ENCODE measurements at regions not wholly inside any gene's neighbourhood (a gene's known extent, or its start where the extent isn't known, plus 50 kb on each side); places are given as distances from the start of the nearest gene placed in this dataset.
A peak's percentile ranks its signal among the peaks of the same experiment; 100 is the strongest.

DNA sequence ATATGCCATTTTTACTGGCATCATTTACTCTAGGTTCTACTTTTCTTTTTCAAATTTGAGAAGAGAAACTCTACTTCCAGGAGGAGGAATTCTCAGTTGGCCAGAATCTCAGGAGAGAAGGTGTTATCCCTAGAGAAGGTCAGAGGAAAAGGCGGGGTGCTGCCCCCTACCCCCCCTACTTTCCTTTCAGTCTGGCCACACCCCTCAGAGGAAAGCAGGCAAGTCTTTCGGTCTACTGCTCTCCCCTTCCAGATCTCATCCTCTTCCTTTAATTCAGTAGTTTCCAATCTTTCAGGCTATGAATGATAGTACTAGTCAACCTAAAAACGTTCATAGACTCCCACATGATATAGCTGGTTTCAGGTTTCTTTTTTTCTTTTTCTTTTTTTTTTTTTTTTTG lies 366.5 kb upstream of the TBL1XR1 start:
- DNase-seq = no peak

DNA sequence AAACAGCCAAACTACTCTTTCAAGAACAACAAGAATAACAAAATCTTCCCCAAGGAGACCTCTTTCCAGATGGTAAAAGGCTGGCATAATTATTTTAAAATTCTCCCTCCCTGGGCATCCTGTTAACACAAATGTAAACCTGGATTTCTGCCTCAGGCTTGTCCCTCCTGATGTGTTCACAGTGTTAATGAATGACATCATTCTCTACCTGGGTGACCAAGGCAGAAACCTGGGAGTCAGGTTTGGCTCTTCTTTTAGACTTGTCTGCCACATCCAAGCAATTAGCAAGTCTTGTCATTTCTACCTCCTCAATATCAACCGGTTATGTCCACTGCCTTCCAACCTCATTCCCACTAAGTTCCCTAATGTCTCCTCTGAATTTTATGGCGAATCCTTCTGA lies 368.7 kb upstream of the TBL1XR1 start:
- no peak for DNase-seq

DNA sequence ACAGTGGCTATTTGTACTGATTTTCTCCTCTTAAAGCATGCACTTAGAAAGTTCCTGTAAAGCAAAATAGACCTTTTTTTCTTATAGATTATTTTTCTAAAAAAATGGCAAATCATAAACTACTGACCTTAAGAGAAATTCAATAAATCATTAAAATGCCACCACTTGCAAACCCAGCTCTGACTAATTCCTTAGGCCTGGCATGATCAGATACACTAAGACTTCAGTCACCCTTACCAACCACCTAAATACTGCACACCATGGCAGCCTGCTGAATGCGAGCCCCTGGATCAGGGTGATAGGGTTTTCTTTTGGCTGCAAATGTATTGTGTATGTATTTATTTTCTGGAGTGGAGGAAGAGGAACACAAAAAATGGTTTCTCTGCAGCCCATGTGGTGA lies 370.6 kb upstream of the TBL1XR1 start:
- no peak for DNase-seq

DNA sequence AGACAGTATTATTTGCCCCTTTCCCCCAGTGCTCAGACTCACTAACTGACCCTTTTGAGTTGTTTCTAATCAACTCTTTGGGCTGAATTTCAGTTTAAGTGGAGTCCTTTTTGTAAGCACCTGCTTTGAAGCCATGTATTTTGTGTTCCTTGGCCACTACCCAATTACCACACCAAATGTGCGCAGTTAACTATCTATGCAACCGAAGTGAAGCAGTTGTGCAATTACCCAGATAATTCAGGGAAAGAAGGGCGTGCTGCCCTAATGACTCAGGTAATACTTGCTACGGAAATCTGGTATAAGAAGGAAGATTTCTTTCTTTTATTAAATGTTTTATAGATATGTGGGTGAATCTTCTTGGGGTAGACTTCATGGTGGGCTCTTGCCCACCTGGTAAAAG lies 371.9 kb upstream of the TBL1XR1 start:
- DNase-seq = no peak

DNA sequence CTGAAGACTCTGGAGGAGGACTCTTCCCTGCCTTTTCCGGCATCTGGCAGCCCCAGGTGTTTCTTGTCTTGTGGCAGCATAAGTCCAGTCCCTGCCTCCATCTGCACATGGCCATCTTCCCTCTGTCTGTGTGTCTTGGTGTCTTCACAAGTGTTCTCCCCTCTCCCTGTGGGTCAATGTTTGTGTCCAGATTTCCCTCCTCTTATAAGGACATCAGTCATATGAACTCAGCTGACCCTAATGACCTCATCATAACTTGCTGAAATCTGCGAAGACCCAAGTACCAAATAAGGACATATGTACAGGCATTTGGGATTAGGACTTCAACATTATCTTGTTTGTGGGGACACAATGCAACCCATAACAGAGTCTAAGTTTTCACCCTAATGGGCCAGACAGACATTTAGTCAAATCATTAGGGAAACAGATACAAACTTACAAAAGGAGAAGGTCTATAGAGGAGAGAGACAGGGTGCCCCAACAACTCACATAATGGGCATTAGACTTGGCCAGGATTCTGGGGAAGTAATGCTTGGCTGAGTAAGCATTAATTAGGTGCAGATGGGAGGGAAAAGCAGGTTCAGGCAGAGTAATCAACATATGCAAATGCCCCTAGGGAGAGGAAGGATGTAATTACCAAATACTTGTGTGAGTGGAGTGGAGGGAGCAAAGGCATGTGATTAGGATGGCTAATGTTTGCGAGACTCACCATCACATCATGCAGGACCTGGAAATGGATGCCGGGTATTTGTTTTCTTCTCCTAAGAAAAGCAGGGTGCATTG lies 372.8 kb upstream of the TBL1XR1 start:
- peak in 1 of 3 donors; percentile 33 for DNase-seq

DNA sequence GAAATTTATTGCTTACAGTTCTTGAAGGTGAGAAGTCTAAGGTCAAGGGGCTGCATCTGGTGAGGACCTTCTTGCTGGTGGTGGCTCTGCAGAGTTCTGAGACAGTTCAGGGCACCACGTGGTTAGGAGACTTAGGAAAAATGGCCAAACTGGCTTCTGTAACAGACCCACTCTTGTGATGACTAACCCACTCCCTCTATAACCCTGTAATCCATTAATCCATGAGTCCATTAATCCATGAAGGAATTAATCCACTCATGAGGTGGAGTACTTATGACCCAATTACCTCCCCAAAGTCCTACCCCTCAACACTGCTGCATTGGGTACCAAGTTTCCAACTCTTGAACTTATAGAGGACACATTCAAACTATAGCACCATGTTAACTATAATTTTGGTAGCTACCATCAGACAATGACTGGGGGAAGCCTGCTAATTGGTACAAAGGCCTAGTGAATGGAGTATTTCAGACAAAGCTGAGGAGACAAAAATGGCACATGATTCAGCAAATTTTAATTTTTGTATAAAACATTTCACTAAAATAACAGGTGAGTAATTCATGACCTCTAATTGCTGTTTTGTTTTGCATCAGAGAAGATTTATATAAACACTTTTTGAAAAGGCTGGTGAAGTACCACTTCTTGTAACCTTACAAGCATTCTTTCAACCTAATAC lies 374.1 kb upstream of the TBL1XR1 start:
- no peak for DNase-seq

DNA sequence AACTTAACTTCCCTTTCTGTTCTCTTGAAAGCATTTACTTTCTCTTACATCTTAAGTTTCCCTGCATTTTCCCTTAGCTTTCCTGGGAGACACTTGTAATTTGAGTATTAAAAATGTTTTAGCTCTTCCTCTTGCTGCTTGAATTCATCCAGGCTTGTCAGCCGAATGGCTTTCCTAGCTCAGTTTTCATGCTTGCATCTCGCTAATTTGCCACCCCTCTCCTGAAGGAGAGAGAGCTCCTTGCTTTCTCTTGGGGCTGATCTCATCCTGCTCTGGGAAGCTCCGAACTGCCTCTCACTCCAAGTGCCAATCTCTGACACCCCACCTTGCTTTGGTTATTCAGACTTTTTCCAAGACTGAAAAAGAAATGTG lies 374.6 kb upstream of the TBL1XR1 start:
- no peak for DNase-seq

DNA sequence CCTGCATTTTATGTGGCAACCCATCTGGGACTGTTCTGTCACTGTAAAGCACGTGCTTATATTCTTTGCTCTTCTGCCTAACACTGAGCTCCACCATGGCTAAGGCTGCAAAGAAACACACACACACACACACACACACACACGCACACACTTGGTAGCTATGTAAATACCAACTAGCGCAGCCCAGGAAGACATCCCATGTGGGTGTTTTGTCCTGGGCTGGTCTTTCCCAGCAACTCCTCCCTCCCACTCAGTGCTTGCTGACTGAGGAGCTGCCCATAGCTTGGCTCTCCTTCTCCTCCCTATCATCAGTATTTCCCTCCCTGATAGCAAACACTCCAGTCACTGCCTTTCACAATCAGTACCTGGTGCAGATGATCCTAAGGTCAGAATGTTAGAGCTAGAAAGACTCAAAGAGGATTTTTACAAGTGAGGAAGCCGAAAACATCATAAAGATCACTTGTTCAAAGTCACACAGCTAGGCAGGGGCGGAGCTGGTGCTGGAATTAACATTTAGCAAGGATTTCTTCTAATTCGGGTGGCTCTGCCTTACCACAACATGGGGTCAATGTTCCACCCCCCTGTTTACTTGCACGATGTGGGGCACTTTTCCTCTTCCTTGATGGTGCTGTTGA lies 377.1 kb upstream of the TBL1XR1 start:
- DNase-seq = no peak

DNA sequence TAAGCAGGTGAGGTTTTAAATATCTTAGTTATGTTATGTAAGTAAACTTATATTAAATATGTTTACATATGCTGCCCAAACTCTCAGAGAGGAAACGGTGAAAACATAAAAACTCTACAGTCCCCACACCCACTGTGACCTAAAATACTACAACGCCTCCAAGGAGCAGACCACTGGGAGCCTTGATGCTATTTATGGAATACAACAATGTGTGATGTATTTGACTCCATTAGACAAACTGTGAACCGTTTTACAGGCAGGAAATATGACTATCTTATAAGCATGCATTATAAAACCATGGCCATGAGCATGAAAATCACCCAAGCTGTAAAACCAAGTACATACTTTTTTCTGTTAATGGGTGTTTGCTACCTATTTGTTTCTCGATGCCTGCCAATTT lies 379.5 kb upstream of the TBL1XR1 start:
- DNase-seq = no peak

DNA sequence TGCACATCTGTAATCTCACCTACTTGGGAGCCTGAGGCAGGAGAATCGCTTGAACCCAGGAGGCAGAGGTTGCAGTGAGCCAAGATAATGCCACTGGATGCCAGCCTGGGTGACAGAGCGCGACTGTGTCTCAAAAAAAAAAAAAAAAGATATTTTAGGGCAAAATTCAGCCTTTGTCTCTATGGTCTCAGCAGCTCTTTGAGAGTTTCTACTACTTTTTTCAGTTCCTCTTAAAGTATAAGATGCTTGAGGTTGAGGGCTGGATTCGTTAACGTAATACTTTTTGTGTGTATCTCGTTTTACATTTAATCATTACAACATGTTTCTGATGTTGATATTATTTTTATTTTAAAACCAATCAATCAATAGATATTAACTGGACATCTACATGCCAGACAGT lies 381.2 kb upstream of the TBL1XR1 start:
- DNase-seq = no peak

DNA sequence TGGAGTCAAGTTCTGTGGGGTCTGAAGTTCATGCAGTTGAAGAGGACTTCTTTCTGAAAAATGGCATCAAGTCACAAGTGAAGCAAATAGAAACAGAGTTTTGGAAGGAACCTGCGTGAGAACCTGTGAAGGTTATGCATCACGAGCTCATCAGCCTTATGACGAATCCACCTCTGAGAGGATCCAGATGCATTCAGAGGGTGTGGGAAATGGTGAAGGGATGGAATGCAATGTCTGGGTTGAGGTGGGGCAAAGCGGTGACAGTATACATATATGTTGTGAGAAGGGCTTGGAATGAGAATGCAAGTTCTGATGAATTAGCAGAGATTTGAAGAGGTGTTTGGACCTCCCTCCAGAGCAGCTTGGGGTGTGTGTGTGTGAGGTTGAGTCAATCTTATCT lies 382.1 kb upstream of the TBL1XR1 start:
- no peak for DNase-seq

DNA sequence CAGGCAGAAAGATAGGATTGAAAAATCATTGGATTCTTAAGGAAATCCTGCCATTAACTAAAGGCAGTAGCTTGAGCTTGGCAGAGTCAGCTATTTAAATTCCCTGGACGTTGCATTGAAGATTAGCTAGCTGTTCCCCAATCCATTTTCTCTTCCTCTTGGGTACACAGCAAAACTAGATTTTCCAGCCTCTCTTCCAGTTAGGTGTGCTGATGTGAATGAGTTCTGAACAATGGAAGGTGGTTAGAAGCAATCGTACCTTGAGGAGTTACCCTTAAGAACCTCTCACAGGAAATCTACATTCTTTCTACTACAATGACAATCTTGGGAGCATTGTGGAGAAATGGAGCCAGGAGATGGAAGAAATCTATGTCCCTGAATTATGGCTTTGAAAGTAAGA lies 383.2 kb upstream of the TBL1XR1 start:
- no peak for DNase-seq

DNA sequence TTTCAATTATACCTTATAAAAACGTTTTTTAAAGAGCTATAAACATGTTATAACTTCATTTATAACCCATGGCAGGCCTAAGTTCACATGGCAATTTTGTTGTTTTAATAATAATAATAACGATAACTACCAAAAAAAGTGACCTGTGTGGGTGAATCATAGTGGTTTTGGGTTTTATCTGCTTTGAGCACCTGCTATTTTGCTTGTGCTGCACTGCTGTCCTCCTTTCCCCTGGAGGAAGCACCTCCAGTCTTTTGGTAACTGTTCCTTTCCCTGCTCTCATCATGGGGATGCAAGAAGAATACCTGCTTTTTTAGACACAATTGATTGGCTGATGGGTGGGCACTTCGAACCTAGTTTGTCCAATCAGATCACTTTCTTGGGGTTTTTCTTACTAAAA lies 388.0 kb upstream of the TBL1XR1 start:
- DNase-seq = no peak

DNA sequence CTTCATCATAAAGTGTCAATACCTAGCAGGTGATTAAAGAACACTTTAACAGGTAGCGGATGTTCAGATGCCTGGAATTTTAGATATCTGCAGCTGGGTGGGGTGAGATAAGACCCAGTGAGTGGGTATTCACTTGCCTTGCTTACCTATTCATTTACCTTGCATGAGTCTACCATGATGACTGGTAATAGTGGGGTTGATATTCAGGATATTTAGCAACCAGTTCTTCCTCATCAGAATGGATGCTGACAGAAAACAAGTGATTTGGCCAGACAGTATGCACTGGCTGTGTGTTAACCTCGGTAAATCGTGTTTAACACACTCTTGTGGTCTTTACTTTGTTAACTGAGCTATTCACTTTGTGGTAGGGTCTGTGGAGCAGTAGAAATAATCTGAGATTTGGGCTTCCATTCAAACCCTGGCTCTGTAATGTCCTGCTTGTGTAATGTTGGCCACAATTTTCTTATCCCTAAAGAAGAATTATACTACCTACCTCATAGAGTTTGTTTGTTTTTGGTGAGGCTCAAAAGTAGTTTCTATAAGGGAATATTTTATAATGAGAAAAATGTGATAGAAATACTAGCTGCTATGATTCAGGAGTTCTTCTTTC lies 391.9 kb upstream of the TBL1XR1 start:
- DNase-seq = no peak

DNA sequence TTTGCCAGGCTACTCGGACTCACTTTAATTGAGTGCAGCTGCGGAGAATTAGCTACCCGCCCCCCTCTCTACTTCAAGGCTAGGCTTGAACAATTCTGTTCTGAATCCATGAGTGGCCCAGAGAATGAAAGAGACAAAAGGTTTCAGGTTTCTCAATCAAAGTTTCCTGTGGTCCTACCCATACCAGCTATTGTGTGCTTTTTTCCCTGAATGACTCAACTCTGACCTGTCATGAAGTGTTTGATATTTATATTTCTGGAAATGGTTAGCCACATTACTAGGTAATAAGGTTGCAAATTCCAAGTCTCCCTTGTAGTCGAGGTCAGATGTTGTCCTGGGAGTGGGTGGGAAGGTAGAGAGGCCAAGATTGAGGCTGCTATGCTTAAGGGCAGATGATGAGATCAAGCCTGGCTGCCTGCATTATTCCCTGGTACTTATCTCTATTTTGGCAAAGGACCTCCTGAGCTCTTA lies 392.7 kb upstream of the TBL1XR1 start:
- peak in 2 of 3 donors; percentile 58 to 86 for DNase-seq

DNA sequence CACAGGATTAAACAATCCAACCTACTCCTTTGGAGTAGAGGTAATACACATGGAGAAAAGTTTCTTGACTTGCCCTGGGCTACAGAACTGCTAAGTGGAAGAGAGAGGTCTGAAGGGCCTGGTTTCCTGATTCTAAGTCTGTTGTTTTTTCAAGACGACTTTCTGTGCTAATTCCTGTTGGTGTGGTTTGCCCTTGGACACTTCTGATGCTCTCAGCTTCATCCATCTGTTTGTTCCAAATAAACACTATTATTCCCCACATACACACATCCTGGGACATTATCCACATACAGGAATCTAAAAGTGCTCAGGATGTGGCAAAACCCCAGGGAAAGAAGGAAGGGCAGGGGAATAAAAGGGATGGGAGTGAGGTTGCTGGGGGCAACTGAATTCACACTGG lies 393.5 kb upstream of the TBL1XR1 start:
- DNase-seq = no peak

DNA sequence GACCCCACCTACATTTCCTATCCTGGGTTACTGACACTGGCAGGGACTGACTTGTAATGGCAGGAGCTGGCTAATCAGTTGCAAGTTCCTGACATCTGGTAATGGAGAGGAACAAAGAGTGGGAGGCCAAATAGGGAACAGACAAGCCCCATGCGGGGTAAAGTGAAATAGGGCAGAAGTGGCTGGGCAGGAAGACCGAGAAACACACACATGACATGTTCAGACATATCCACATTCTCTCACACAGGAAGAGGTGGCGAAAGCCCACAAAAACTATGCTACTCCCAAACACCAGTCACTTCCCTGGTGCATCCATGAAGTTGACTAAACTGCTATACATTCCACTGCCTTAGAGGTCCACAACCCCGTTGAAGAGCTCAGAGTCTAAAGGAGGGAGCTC lies 394.1 kb upstream of the TBL1XR1 start:
- no peak for DNase-seq

DNA sequence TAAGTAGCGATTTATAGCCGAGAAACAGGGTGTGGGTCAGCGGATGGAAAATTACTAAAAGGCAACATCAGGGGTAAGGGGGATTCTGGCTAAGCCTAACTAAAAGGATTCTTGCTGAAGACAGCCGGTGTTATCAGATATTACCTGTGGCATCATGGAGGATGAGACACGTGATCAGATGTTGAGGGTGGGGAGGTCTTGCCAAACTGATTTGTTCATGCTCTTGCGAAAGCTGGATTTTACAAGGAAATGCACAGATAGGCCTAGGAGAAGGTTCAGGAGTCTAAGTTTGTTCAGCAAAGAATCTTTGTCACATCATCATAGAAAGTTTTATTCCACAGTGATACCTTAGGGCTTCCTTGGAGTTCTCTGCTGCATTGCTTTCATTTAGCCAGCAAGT lies 396.8 kb upstream of the TBL1XR1 start:
- no peak for DNase-seq

DNA sequence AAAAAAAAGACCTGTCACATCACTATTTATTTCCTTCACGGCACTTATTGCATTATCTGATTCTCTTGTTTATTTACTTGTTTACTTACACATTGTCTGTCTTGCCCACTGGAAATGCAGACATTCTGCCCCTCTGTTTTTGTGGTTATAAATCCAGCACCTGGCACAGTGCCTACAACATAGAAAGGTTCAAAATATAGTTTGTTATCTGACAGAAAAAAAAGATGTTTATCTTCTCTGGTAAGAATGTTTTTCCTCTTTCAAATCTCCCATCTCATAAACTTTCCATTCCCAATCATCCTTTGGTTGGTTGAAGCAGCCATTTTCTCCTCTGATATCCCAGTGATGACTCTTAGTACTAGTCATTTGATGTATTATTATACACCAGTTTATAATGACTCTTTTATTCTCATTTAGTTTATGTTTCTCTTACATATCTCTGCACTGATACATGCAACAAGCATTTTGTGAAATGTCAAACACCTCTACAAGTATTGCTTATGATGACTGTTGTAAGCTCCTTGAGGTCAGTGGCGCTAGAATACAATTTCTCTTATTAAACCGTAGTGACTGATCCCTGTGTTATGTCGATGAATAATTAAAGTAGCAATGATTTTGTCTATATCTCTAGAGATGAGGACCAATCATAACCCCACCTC lies 398.4 kb upstream of the TBL1XR1 start:
- no peak for DNase-seq

DNA sequence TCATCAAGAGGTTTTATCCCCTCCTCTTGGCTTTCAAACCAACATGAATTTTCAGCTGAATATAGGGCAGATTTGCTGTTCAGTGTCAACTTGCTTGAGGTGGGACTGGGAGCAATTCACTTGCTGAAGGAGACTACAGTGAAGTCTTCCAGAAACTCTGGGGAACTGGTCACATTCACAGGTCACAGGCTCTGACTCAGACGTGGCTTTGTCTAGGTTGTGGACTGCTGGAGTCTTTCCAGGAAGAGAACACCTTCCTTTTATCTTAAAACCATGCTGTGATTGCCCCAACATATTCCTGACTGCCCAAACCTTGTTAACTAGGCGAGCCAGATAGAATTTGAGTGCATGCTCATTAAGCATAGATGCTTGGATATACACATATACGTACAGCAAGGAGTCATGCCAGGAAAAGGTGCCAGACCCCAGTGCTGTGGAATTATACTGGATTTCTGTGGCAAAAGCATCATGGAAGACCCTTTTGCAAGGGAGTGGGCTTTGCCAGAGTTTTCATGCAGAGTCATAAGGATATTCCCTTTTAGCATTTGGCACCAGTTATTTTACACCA lies 399.1 kb upstream of the TBL1XR1 start:
- peak in 1 of 3 donors; percentile 75 for DNase-seq

DNA sequence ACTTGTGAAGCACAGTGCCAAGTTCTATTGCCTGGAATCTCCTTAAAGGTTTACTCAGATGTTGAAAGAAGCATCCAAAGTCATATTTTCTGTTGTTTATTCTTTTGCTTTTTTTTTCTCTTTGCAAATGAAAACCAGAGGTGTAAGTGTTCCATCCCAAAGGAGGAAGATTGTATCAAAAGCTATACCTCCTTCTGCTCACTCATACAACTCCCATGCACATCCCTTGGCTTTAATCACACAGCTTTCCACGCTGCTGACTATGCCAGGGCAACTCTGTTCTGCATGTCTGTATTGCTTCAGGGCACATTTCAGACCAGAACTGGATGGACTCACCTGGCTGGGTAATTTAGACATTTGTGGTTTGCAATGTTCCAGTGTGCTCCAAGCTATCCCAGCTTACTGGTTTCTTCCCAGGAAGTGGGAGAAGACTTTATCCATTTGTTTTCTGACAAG lies 399.6 kb upstream of the TBL1XR1 start:
- DNase-seq = peak in 1 of 3 donors; percentile 51
